ENCODE measurements at regions not wholly inside any gene's neighbourhood (a gene's known extent, or its start where the extent isn't known, plus 50 kb on each side); places are given as distances from the start of the nearest gene placed in this dataset.

DNA sequence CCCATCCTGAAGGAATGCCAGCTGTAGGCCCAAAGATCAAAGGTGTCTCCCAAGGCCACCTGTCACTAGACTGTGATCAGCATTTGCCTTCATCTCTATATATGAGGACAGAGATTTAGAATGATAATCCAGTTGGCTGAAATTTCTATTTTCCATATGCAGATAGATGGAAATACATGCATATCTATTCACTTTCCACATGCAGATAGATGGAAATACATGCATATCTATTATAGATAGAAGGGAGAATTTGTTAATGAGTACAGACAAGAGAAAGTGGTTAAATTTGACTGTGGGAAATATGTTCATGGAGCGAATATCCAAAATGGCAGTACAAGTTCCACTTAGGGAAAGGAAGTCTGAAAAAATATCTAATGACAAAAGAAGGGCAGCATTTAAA lies 762.2 kb downstream of the NLGN4Y start:
- ATAC-seq (ENCODE audit: low FRiP score in 2 of 2) (no peak), DNase-seq (no peak)
- TF ChIP-seq POLR2AphosphoS5 (IDR thresholded peaks at IDR 0.05) (no peak), EP300 (IDR thresholded peaks at IDR 0.05) (no peak), POLR2A (IDR thresholded peaks at IDR 0.05) (no peak)
- TF ChIP-seq, protein P1, sequence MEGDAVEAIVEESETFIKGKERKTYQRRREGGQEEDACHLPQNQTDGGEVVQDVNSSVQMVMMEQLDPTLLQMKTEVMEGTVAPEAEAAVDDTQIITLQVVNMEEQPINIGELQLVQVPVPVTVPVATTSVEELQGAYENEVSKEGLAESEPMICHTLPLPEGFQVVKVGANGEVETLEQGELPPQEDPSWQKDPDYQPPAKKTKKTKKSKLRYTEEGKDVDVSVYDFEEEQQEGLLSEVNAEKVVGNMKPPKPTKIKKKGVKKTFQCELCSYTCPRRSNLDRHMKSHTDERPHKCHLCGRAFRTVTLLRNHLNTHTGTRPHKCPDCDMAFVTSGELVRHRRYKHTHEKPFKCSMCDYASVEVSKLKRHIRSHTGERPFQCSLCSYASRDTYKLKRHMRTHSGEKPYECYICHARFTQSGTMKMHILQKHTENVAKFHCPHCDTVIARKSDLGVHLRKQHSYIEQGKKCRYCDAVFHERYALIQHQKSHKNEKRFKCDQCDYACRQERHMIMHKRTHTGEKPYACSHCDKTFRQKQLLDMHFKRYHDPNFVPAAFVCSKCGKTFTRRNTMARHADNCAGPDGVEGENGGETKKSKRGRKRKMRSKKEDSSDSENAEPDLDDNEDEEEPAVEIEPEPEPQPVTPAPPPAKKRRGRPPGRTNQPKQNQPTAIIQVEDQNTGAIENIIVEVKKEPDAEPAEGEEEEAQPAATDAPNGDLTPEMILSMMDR (IDR thresholded peaks at IDR 0.05) = no peak
- no peaks in the 10 kb centered on the region for H3K4me1 ChIP-seq
- H3K27ac ChIP-seq = no peak overlapping the region
- H3K4me3 ChIP-seq = no peak overlapping the region
- H3K9me3 ChIP-seq = no peaks in the 10 kb centered on the region
- no peaks in the 10 kb centered on the region for H3K27me3 ChIP-seq
- WGBS, 2 donors = 86% methylated on average over 1 of the region's 1 CpG; no CpG with 5 or more reads in 1 of the 2 donors
- H3K36me3 ChIP-seq = no peaks in the 10 kb centered on the region

DNA sequence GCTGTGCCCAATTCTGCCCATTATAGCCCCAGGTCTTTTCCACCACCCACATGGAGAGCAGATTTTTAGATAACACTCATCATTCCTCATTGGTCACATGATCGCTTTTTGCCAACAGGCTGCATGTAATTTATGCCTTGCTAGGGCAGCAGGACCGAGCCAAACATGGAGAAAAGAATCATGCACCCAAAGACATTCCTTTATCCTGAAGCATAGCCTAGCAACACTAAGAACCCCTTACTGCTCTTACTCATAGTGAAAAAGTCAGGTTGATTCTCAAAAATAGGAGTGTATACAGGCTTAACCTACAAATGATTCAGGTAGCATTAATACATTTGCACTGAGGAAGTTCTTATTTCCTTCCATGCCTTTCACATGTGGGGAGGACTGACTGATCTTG lies 765.5 kb downstream of the NLGN4Y start:
- no peaks in the 10 kb centered on the region for H3K9me3 ChIP-seq
- H3K4me3 ChIP-seq = no peak overlapping the region
- no peak for ATAC-seq (ENCODE audit: low FRiP score in 2 of 2)
- TF ChIP-seq POLR2AphosphoS5 (IDR thresholded peaks at IDR 0.05) (no peak), EP300 (IDR thresholded peaks at IDR 0.05) (no peak), POLR2A (IDR thresholded peaks at IDR 0.05) (no peak)
- TF ChIP-seq, protein P1 (IDR thresholded peaks at IDR 0.05) = no peak
- DNase-seq = no peak
- H3K36me3 ChIP-seq = no peaks in the 10 kb centered on the region
- no peaks in the 10 kb centered on the region for H3K27me3 ChIP-seq
- no peaks in the 10 kb centered on the region for H3K4me1 ChIP-seq
- no peak overlapping the region for H3K27ac ChIP-seq
- WGBS, 2 donors = 67% methylated on average over 2 of the region's 2 CpGs; no CpG with 5 or more reads in 1 of the 2 donors

DNA sequence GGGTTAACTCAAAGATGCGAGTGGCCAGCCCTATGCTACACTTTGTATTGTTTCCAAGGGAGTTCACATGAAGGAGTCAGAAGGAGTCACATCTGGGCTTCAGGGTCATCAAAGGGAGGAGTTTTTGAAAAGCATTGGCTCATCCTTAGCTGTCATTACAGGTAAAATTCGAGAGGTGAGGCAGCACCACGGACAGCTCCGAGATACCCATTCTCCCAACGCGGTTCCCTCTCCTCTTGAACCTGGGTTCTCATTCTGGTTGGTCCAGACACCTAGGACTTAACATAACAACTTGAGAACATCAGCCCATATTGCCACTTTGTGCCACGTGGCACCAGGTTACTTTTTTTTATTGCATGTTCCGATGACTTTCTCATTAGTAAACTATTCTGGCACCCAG lies 768.6 kb downstream of the NLGN4Y start:
- TF ChIP-seq POLR2A (IDR thresholded peaks at IDR 0.05) = no peak
- TF ChIP-seq, protein P1 (IDR thresholded peaks at IDR 0.05) = no peak
- TF ChIP-seq EP300 (IDR thresholded peaks at IDR 0.05) = no peak
- no peak for TF ChIP-seq POLR2AphosphoS5 (IDR thresholded peaks at IDR 0.05)
- no peak overlapping the region for H3K4me3 ChIP-seq
- no peaks in the 10 kb centered on the region for H3K9me3 ChIP-seq
- no peaks in the 10 kb centered on the region for H3K4me1 ChIP-seq
- H3K27ac ChIP-seq = no peak overlapping the region
- no peak for ATAC-seq (ENCODE audit: low FRiP score in 2 of 2)
- DNase-seq = no peak
- H3K27me3 ChIP-seq = no peaks in the 10 kb centered on the region
- no peaks in the 10 kb centered on the region for H3K36me3 ChIP-seq
- WGBS, 2 donors = 61% methylated on average over 7 of the region's 8 CpGs; no CpG with 5 or more reads in 1 of the 2 donors

DNA sequence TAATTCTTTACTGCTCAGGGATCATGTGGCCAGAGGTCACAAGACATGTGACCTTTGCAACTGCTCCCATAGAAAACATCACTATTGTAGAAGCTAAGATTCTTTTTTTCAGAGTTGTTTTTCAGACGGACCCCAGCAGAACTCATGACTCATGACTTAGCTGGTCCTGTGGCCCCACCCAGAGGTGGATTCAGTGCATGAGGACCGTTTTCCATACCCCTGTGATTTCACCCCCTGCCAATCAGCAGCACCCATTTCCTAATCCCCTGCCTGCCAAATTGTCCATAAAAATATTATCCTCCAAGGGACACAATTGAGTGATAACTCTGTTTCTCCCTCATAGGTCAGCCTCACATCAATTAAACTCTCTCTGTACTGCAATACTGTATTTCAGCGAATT lies 777.5 kb downstream of the NLGN4Y start:
- DNase-seq (no peak), ATAC-seq (ENCODE audit: low FRiP score in 2 of 2) (no peak)
- no peak overlapping the region for H3K4me3 ChIP-seq
- no peaks in the 10 kb centered on the region for H3K27me3 ChIP-seq
- TF ChIP-seq POLR2AphosphoS5 (IDR thresholded peaks at IDR 0.05) (no peak), POLR2A (IDR thresholded peaks at IDR 0.05) (no peak), EP300 (IDR thresholded peaks at IDR 0.05) (no peak)
- TF ChIP-seq, protein P1 (IDR thresholded peaks at IDR 0.05) = no peak
- no peaks in the 10 kb centered on the region for H3K4me1 ChIP-seq
- H3K36me3 ChIP-seq = no peaks in the 10 kb centered on the region
- H3K9me3 ChIP-seq = no peaks in the 10 kb centered on the region
- H3K27ac ChIP-seq = no peak overlapping the region
- WGBS, 2 donors = 74% methylated on average over 3 of the region's 3 CpGs; no CpG with 5 or more reads in 1 of the 2 donors

DNA sequence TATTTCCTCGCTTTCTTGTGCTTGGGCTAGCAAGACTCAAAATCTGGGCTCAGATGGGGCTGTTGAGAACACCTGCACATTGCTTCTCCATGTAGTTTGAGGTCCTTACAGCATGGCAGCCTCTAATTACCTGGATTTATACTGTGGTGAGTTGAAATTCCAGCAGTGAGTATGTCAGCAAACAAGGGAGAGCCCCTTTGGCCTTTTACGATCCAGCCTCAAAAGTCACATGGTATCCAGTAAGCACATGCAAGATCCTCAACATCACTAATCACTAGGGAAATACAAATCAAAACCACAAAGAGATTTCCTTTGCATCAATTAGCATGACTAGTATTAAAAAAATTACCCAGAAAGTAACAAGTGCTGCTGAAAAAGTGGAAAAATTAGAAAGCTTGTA lies 787.8 kb downstream of the NLGN4Y start:
- Histone ChIP-seq H3K4me1 (no peaks in the 10 kb centered on the region), H3K27me3 (no peaks in the 10 kb centered on the region), H3K4me3 (no peak overlapping the region), H3K9me3 (no peaks in the 10 kb centered on the region), H3K27ac (no peak overlapping the region), H3K36me3 (no peaks in the 10 kb centered on the region)
- no peak for TF ChIP-seq POLR2AphosphoS5 (IDR thresholded peaks at IDR 0.05)
- TF ChIP-seq, protein P1 (IDR thresholded peaks at IDR 0.05) = no peak
- no peak for TF ChIP-seq EP300 (IDR thresholded peaks at IDR 0.05)
- no peak for TF ChIP-seq POLR2A (IDR thresholded peaks at IDR 0.05)
- 91% methylated on average over 1 of the region's 2 CpGs; no CpG with 5 or more reads in 1 of the 2 donors for WGBS, 2 donors
- DNase-seq (no peak), ATAC-seq (ENCODE audit: low FRiP score in 2 of 2) (no peak)

All from upper lobe of left lung (tissue), 6 donors.